Stimulated activated CD8-positive, alpha-beta memory T cell treated with anti-CD3 and anti-CD28 coated beads, Interleukin-15, amount 100 ng/mL, for 48 hours (primary cell): ENCODE measurements at regions not wholly inside any gene's neighbourhood (a gene's known extent, or its start where the extent isn't known, plus 50 kb on each side); places are given as distances from the start of the nearest gene placed in this dataset.
"Not testable (repeated sequence)": the region's sequence is repeated elsewhere in the genome, so short reads cannot be mapped to it uniquely, and the experiment has no call there.

Experiments
- DNase-seq, 2 donors: peaks; one replicate each; pipeline ENCODE4 v3.0.0-alpha.2; 2020; ENCODE audit warnings: low read depth in 2 of 2

- no peak for DNase-seq
Measured at GRCh38 chrX:128781506-128781905, 729.3 kb upstream of the ACTRT1 start.

GRCh38 chrX:128780934-128781333 is 728.7 kb upstream of the ACTRT1 start:
- DNase-seq, result no peak

- DNase-seq, result no peak
Measured at GRCh38 chrX:128769495-128769894, 717.3 kb upstream of the ACTRT1 start.

- DNase-seq, result no peak
Measured at GRCh38 chrX:128759745-128760144, 707.5 kb upstream of the ACTRT1 start.

- no peak for DNase-seq
Measured at GRCh38 chrX:128759177-128759576, 707.0 kb upstream of the ACTRT1 start.

- no peak for DNase-seq
Measured at GRCh38 chrX:128754130-128754529, 701.9 kb upstream of the ACTRT1 start.

GRCh38 chrX:128739539-128739938 is 687.3 kb upstream of the ACTRT1 start:
- DNase-seq, result no peak

- no peak for DNase-seq
Measured at GRCh38 chrX:128728943-128729342, 676.7 kb upstream of the ACTRT1 start.

GRCh38 chrX:128717635-128718578 is 665.7 kb upstream of the ACTRT1 start:
- DNase-seq, result no peak

- DNase-seq, result no peak
Measured at GRCh38 chrX:128714425-128714824, 662.2 kb upstream of the ACTRT1 start.

GRCh38 chrX:128699716-128700285 is 647.6 kb upstream of the ACTRT1 start:
- DNase-seq, result no peak

GRCh38 chrX:128698573-128699181 is 646.5 kb upstream of the ACTRT1 start:
- DNase-seq, result no peak

- DNase-seq, result no peak
Measured at GRCh38 chrX:128691872-128692271, 639.7 kb upstream of the ACTRT1 start.

GRCh38 chrX:128685387-128685786 is 633.2 kb upstream of the ACTRT1 start:
- DNase-seq, result no peak

- no peak for DNase-seq
Measured at GRCh38 chrX:128676651-128677050, 624.4 kb upstream of the ACTRT1 start.

- DNase-seq, result not testable (repeated sequence)
Measured at GRCh38 chrX:128674326-128675086, 622.3 kb upstream of the ACTRT1 start.

GRCh38 chrX:128664211-128664610 is 612.0 kb upstream of the ACTRT1 start:
- no peak for DNase-seq

GRCh38 chrX:128653524-128654060 is 601.4 kb upstream of the ACTRT1 start:
- DNase-seq, result no peak

- no peak for DNase-seq
Measured at GRCh38 chrX:128650326-128650725, 598.1 kb upstream of the ACTRT1 start.

GRCh38 chrX:128634754-128635153 is 582.6 kb upstream of the ACTRT1 start:
- no peak for DNase-seq

GRCh38 chrX:128623361-128623760 is 571.2 kb upstream of the ACTRT1 start:
- DNase-seq, result no peak

GRCh38 chrX:128622296-128622695 is 570.1 kb upstream of the ACTRT1 start:
- DNase-seq, result no peak
